Osteoblast (primary cell): ENCODE measurements at regions not wholly inside any gene's neighbourhood (a gene's known extent, or its start where the extent isn't known, plus 50 kb on each side); places are given as distances from the start of the nearest gene placed in this dataset.

Source experiments
- DNase-seq: peaks from one replicate; pipeline ENCODE4 v3.0.0; 2011; ENCODE audit warnings: low spot score, mixed read lengths; ENCODE audit not compliant: insufficient read length; ENCODE audit errors: missing footprints
- H2AFZ ChIP-seq: 2 replicates; pipeline ENCODE4 v1.6.0; 2011; ENCODE audit warnings: mild to moderate bottlenecking, low read length
- H3K27ac ChIP-seq: 2 replicates; pipeline ENCODE4 v1.5.1; 2011; ENCODE audit warnings: mild to moderate bottlenecking, low read depth, low read length, moderate library complexity
- H3K27me3 ChIP-seq: 2 replicates; pipeline ENCODE4 v1.6.0; 2012; ENCODE audit warnings: mild to moderate bottlenecking, control low read depth, inconsistent platforms, low read length, moderate library complexity; ENCODE audit not compliant: insufficient read depth
- H3K36me3 ChIP-seq: 2 replicates; pipeline ENCODE4 v1.5.1; 2011; ENCODE audit warnings: mild to moderate bottlenecking, low read length, control low read depth, moderate library complexity; ENCODE audit not compliant: insufficient read depth
- H3K4me1 ChIP-seq: 2 replicates; pipeline ENCODE4 v1.5.1; 2011; ENCODE audit warnings: mild to moderate bottlenecking, low read length, control low read depth, moderate library complexity; ENCODE audit not compliant: insufficient read depth
- H3K4me2 ChIP-seq: 2 replicates; pipeline ENCODE4 v1.6.0; 2011; ENCODE audit warnings: mild to moderate bottlenecking, low read length; ENCODE audit not compliant: insufficient read depth
- H3K4me3 ChIP-seq: fragments of 200-600 bp; sonication (generic); 3 replicates; pipeline ENCODE4 v1.5.1; 2012; ENCODE audit warnings: mild to moderate bottlenecking, low read length, inconsistent platforms; ENCODE audit not compliant: insufficient read depth
- H3K79me2 ChIP-seq: 2 replicates; pipeline ENCODE4 v1.6.0; 2012; ENCODE audit warnings: mild to moderate bottlenecking, low read length, control low read depth, inconsistent platforms; ENCODE audit not compliant: insufficient read depth
- H3K9me3 ChIP-seq: 2 replicates; pipeline ENCODE4 v1.5.1; 2011; ENCODE audit warnings: low read depth, low read length, control low read depth
- H4K20me1 ChIP-seq: 2 replicates; pipeline ENCODE4 v1.6.0; 2012; ENCODE audit warnings: mild to moderate bottlenecking, low read length, control low read depth; ENCODE audit not compliant: insufficient read depth
- CTCF ChIP-seq: IDR thresholded peaks from 2 replicates; pipeline ENCODE4 v1.5.1; 2011; ENCODE audit warnings: mild to moderate bottlenecking, low read depth, low read length, moderate library complexity; ENCODE audit errors: extremely low read depth

GRCh38 chr5:104594850-104595249, 1032.3 kb upstream of the NUDT12 start:
- no peak for TF ChIP-seq CTCF
- H3K27ac ChIP-seq = no peak overlapping the region
- no peaks in the 10 kb centered on the region for H3K4me1 ChIP-seq
- no peaks in the 10 kb centered on the region for H3K79me2 ChIP-seq
- no peaks in the 10 kb centered on the region for H3K36me3 ChIP-seq
- DNase-seq = no peak
- no peaks in the 10 kb centered on the region for H3K27me3 ChIP-seq
- H3K4me2 ChIP-seq = no peak overlapping the region
- H4K20me1 ChIP-seq = no peaks in the 10 kb centered on the region
- no peak overlapping the region for H2AFZ ChIP-seq
- no peaks in the 10 kb centered on the region for H3K9me3 ChIP-seq
- H3K4me3 ChIP-seq = no peak overlapping the region

- H3K27ac ChIP-seq = no peak overlapping the region
- no peak overlapping the region for H3K4me3 ChIP-seq
- H3K4me2 ChIP-seq = no peak overlapping the region
- H4K20me1 ChIP-seq = no peaks in the 10 kb centered on the region
- TF ChIP-seq CTCF = no peak
- DNase-seq = no peak
- H3K36me3 ChIP-seq = no peaks in the 10 kb centered on the region
- H2AFZ ChIP-seq = no peak overlapping the region
- H3K4me1 ChIP-seq = no peaks in the 10 kb centered on the region
- H3K9me3 ChIP-seq = no peaks in the 10 kb centered on the region
- no peaks in the 10 kb centered on the region for H3K79me2 ChIP-seq
- H3K27me3 ChIP-seq = no peaks in the 10 kb centered on the region
Observed at GRCh38 chr5:104576677-104577076, 1014.1 kb upstream of the NUDT12 start.

GRCh38 chr5:104573949-104574709, 1011.5 kb upstream of the NUDT12 start:
- DNase-seq = no peak
- no peaks in the 10 kb centered on the region for H3K9me3 ChIP-seq
- no peaks in the 10 kb centered on the region for H3K27me3 ChIP-seq
- no peaks in the 10 kb centered on the region for H3K79me2 ChIP-seq
- H4K20me1 ChIP-seq = no peaks in the 10 kb centered on the region
- no peaks in the 10 kb centered on the region for H3K4me1 ChIP-seq
- H3K27ac ChIP-seq = no peak overlapping the region
- no peak overlapping the region for H3K4me3 ChIP-seq
- no peak overlapping the region for H2AFZ ChIP-seq
- H3K36me3 ChIP-seq = no peaks in the 10 kb centered on the region
- no peak for TF ChIP-seq CTCF
- H3K4me2 ChIP-seq = no peak overlapping the region

GRCh38 chr5:104569621-104570020, 1007.0 kb upstream of the NUDT12 start:
- Histone ChIP-seq H2AFZ (no peak overlapping the region), H3K4me1 (no peaks in the 10 kb centered on the region), H3K36me3 (no peaks in the 10 kb centered on the region), H3K4me2 (no peak overlapping the region), H3K4me3 (no peak overlapping the region), H3K79me2 (no peaks in the 10 kb centered on the region), H3K27me3 (no peaks in the 10 kb centered on the region), H3K9me3 (no peaks in the 10 kb centered on the region), H4K20me1 (no peaks in the 10 kb centered on the region), H3K27ac (no peak overlapping the region)
- no peak for DNase-seq
- no peak for TF ChIP-seq CTCF
